ENCODE measurements at regions not wholly inside any gene's neighbourhood (a gene's known extent, or its start where the extent isn't known, plus 50 kb on each side); places are given as distances from the start of the nearest gene placed in this dataset.
"Not testable (repeated sequence)": the region's sequence is repeated elsewhere in the genome, so short reads cannot be mapped to it uniquely, and the experiment has no call there.

- DNase-seq (ENCODE audit: extremely low read depth in 1 of 2, low read depth in 1 of 2): no peak
Measured at GRCh38 chr1:200258447-200259375, 151.1 kb downstream of the ZNF281 start.

GRCh38 chr1:200257235-200257634, 152.6 kb downstream of the ZNF281 start:
- DNase-seq (ENCODE audit: extremely low read depth in 1 of 2, low read depth in 1 of 2): no peak

- DNase-seq (ENCODE audit: extremely low read depth in 1 of 2, low read depth in 1 of 2): not testable (repeated sequence)
Measured at GRCh38 chr1:200254602-200255001, 155.2 kb downstream of the ZNF281 start.

GRCh38 chr1:200253774-200254495, 155.9 kb downstream of the ZNF281 start:
- peak; percentile 23 to 34 for DNase-seq (ENCODE audit: extremely low read depth in 1 of 2, low read depth in 1 of 2)

DNA sequence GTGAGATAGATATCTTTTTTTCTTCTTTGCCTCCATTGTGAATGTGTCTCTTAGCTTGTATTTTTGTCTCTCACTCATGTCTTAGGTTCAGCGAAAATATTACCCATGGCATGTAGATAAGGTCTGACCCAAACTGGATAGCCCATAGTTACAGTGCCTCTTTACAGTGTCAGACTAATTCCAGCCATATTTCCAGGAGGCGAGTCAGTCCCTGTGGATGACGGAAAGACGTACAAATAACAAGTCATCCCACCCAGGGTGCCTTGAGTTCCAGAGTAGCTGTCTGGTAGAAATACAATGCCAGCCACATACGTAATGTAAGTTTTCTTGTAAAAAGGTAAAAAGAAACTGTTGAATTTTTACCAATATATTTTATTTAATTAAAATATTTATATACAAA, 157.3 kb downstream of the ZNF281 start:
- no peak for DNase-seq (ENCODE audit: extremely low read depth in 1 of 2, low read depth in 1 of 2)

DNA sequence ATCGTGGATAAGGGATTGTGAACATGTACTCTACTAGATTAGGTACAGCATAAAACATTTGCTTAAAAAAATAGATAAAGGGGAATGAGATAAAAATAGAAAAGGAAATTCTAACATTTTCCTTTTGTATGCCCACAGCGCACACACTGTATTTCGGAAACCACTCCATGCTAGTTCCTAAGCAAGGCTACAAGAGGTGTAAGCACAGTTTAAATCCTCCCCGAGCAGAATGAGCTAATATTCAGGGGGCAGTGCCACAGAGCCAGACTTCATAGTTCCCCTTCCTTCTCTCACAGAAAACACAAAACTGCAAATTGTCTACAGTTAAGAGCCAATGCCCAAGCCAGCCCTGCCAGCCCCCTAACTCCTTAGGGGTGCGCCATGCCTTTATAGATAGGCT, 159.4 kb downstream of the ZNF281 start:
- DNase-seq (ENCODE audit: extremely low read depth in 1 of 2, low read depth in 1 of 2): no peak

GRCh38 chr1:200248541-200248940, 161.3 kb downstream of the ZNF281 start:
- no peak for DNase-seq (ENCODE audit: extremely low read depth in 1 of 2, low read depth in 1 of 2)

DNA sequence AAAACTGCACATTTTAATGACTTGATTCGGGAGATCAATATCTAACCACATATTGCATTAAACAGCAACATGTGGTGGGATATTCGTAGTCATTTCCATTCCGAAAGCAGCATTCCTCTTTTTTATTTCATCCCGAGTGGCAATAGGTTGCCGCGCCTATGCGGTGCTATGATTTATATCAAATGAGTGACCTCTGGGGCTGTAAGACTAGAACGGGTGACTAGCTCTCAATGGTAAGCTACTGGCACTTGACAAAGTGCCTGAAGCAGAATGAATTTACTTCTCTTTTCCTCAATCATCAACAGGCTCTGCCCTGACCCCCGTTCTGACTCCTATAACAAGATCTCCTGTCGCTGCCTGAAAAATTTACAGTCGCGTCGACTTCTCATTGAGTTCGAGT, 162.3 kb downstream of the ZNF281 start:
- no peak for DNase-seq (ENCODE audit: extremely low read depth in 1 of 2, low read depth in 1 of 2)

DNA sequence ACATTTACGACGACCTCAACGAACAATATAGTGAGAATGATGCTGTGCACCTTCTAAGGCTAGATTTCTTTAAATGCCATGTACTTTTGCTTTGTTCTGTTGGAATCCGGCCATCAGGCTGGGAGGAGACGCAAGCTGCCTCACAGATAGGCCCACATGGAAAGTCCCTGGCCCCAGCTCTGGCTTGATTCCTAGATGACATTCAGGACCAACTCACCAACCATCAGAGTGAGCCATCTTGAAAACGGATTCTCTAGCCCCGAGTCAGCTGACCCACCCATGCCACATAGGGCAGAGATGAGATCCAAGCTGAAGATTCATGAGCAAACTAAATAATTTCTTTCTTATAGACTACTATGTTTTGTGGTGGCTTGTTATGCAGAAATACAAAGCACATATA, 164.4 kb downstream of the ZNF281 start:
- no peak for DNase-seq (ENCODE audit: extremely low read depth in 1 of 2, low read depth in 1 of 2)

- DNase-seq (ENCODE audit: extremely low read depth in 1 of 2, low read depth in 1 of 2): no peak
Measured at GRCh38 chr1:200243042-200243437, 166.8 kb downstream of the ZNF281 start.

- no peak for DNase-seq (ENCODE audit: extremely low read depth in 1 of 2, low read depth in 1 of 2)
Measured at GRCh38 chr1:200242110-200243041, 167.5 kb downstream of the ZNF281 start.

- no peak for DNase-seq (ENCODE audit: extremely low read depth in 1 of 2, low read depth in 1 of 2)
Measured at GRCh38 chr1:200240656-200241055, 169.2 kb downstream of the ZNF281 start.

GRCh38 chr1:200238311-200238710, 171.5 kb downstream of the ZNF281 start:
- DNase-seq (ENCODE audit: extremely low read depth in 1 of 2, low read depth in 1 of 2): no peak

- no peak for DNase-seq (ENCODE audit: extremely low read depth in 1 of 2, low read depth in 1 of 2)
Measured at GRCh38 chr1:200237066-200237465, 172.8 kb downstream of the ZNF281 start.

DNA sequence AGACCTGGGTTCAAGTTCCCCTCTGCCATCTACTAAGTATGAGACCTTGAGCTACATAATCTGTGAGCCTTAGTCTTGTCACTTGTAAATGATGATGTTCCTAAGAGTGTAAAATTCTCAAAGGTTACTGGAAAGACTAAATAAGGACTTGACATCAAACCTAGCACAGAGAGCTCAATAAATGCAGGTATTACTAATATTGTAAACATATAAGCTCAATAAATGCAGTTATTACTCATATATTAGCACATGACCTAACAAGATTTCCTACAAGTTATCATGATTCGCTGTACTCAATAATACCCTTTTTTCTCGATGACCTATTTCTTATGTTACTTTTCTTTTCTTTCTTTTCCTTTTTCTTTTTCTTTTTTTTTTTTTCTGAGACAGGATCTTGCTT, 174.9 kb downstream of the ZNF281 start:
- DNase-seq (ENCODE audit: extremely low read depth in 1 of 2, low read depth in 1 of 2): no peak

DNA sequence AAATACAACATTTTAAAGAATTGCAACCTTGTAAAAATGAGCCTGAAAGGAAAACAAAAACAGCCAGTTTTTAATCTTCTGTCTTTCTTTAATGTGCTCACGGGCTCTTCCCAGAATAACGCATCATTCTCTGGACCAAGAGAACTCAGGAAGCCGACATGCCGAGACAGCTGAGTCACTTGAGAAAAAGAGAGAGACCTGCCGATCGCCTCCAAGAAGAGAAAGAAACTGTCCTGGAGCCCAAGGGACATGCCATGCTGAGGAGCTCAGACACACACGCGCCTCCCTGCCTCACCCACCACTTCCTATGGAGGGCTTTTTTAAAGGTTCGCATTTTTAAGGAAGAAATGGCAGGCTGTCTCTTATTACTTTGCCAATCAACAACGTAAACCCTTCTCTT, 176.4 kb downstream of the ZNF281 start:
- DNase-seq (ENCODE audit: extremely low read depth in 1 of 2, low read depth in 1 of 2): no peak

- no peak for DNase-seq (ENCODE audit: extremely low read depth in 1 of 2, low read depth in 1 of 2)
Measured at GRCh38 chr1:200231787-200232231, 178.0 kb downstream of the ZNF281 start.

DNA sequence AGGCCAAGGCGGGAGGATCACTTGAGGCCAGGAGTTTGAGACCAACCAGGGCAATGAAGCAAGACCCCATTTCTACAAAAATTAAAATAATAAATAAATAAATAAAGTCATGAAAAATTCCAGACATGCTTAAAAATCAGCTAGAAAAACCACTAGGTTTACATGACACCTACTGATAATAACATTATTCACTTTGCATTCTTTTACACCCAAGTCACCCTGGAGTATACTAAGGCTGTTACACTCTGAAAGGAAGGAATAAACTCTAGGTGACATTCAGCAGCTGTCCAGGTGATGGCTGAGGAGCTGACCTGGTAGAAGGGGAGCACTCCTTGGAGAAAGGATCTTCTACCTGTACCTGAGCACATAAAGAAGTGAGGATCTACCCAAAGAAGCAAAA, 179.2 kb downstream of the ZNF281 start:
- no peak for DNase-seq (ENCODE audit: extremely low read depth in 1 of 2, low read depth in 1 of 2)

GRCh38 chr1:200228486-200228885, 181.3 kb downstream of the ZNF281 start:
- DNase-seq (ENCODE audit: extremely low read depth in 1 of 2, low read depth in 1 of 2): no peak

DNA sequence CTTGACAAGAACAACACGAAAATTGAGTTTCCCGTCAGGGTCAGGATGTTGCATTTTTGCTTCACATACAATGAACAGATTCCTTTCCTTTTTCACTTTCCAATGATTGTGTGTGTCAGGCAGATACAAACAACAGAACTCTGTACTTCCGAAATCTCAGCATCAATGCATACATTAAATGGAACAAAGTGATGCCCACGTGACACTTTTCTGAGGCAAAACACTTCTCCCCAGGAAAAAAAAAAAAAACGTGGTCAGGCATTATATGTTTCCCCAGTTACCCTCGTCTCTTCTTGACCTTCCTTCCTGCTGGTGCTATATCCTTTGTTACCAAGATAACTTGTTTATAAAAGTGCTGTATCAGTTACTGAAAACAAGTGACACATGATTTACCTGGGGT, 181.8 kb downstream of the ZNF281 start:
- DNase-seq (ENCODE audit: extremely low read depth in 1 of 2, low read depth in 1 of 2): no peak

Measured in stimulated activated CD8-positive, alpha-beta memory T cell treated with anti-CD3 and anti-CD28 coated beads, Interleukin-7, amount 100 ng/mL, for 48 hours (primary cell).